H9 (cell line): ENCODE measurements at regions not wholly inside any gene's neighbourhood (a gene's known extent, or its start where the extent isn't known, plus 50 kb on each side); places are given as distances from the start of the nearest gene placed in this dataset.

Experiments used
- DNase-seq: peaks from one replicate; pipeline ENCODE4 v3.0.0-alpha.2; 2017
- H2AFZ ChIP-seq: one replicate; pipeline ENCODE4 v1.6.1; 2013; ENCODE audit warnings: mild to moderate bottlenecking, low read length, control low read depth, moderate library complexity
- H2AK5ac ChIP-seq: 2 replicates; pipeline ENCODE4 v1.6.1; 2013; ENCODE audit warnings: low read length, control low read depth, mixed read lengths; ENCODE audit not compliant: insufficient read length
- H2BK120ac ChIP-seq: one replicate; pipeline ENCODE4 v1.6.1; 2013; ENCODE audit warnings: low read depth, mild to moderate bottlenecking, low read length, control low read depth, inconsistent platforms; ENCODE audit not compliant: poor library complexity, severe bottlenecking
- H2BK12ac ChIP-seq: 2 replicates; pipeline ENCODE4 v1.6.1; 2013; ENCODE audit warnings: low read length, control low read depth, mixed read lengths, low read depth; ENCODE audit not compliant: insufficient read length
- H2BK15ac ChIP-seq: 2 replicates; pipeline ENCODE4 v1.6.1; 2013; ENCODE audit warnings: low read depth, low read length, control low read depth
- H2BK20ac ChIP-seq: one replicate; pipeline ENCODE4 v1.6.1; 2013; ENCODE audit warnings: low read depth, mild to moderate bottlenecking, low read length, control low read depth, inconsistent platforms; ENCODE audit not compliant: poor library complexity, severe bottlenecking
- H2BK5ac ChIP-seq: 2 replicates; pipeline ENCODE4 v1.6.1; 2013; ENCODE audit warnings: low read length, control low read depth, mixed read lengths; ENCODE audit not compliant: insufficient read length
- H3K14ac ChIP-seq: 2 replicates; pipeline ENCODE4 v1.6.1; 2013; ENCODE audit warnings: low read length, control low read depth; ENCODE audit not compliant: insufficient read depth
- H3K18ac ChIP-seq: 2 replicates; pipeline ENCODE4 v1.6.1; 2013; ENCODE audit warnings: low read depth, mild to moderate bottlenecking, mixed read lengths, low read length, control low read depth; ENCODE audit not compliant: insufficient read length
- H3K23ac ChIP-seq: 2 replicates; pipeline ENCODE4 v1.6.1; 2013; ENCODE audit warnings: low read length, control low read depth, mixed read lengths, low read depth; ENCODE audit not compliant: insufficient read length
- H3K23me2 ChIP-seq: 2 replicates; pipeline ENCODE4 v1.6.1; 2013; ENCODE audit warnings: low read depth, mild to moderate bottlenecking, mixed read lengths, low read length, control low read depth; ENCODE audit not compliant: insufficient read length, poor library complexity, severe bottlenecking
- H3K27ac ChIP-seq: 2 replicates; pipeline ENCODE4 v1.5.1; 2013; ENCODE audit warnings: low read length, control low read depth, mixed read lengths, low read depth; ENCODE audit not compliant: insufficient read length
- H3K27me3 ChIP-seq: 2 replicates; pipeline ENCODE4 v1.6.1; 2013; ENCODE audit warnings: low read length, control low read depth, inconsistent platforms; ENCODE audit not compliant: insufficient read depth
- H3K4ac ChIP-seq: 2 replicates; pipeline ENCODE4 v1.6.1; 2013; ENCODE audit warnings: low read depth, mild to moderate bottlenecking, control low read depth, inconsistent platforms, low read length, moderate library complexity
- H3K4me1 ChIP-seq: 2 replicates; pipeline ENCODE4 v1.6.1; 2013; ENCODE audit warnings: low read length, control low read depth, inconsistent platforms; ENCODE audit not compliant: insufficient read depth
- H3K4me2 ChIP-seq: 2 replicates; pipeline ENCODE4 v1.6.1; 2013; ENCODE audit warnings: low read length, control low read depth, mixed read lengths; ENCODE audit not compliant: insufficient read length, insufficient read depth
- H3K56ac ChIP-seq: 2 replicates; pipeline ENCODE4 v1.6.1; 2013; ENCODE audit warnings: low read depth, mild to moderate bottlenecking, mixed read lengths, low read length, control low read depth; ENCODE audit not compliant: insufficient read length
- H3K79me1 ChIP-seq: 2 replicates; pipeline ENCODE4 v1.6.1; 2013; ENCODE audit warnings: low read depth, mild to moderate bottlenecking, moderate library complexity, low read length, control low read depth, inconsistent platforms; ENCODE audit not compliant: insufficient read depth, poor library complexity, severe bottlenecking
- H3K79me2 ChIP-seq: 2 replicates; pipeline ENCODE4 v1.6.1; 2013; ENCODE audit warnings: low read length, control low read depth, inconsistent platforms; ENCODE audit not compliant: insufficient read depth
- H3K9ac ChIP-seq: 2 replicates; pipeline ENCODE4 v1.6.1; 2013; ENCODE audit warnings: low read length, control low read depth, mixed read lengths; ENCODE audit not compliant: insufficient read length; ENCODE audit errors: extremely low read depth
- H3K9me3 ChIP-seq: one replicate; pipeline ENCODE4 v1.6.1; 2013; ENCODE audit warnings: low read depth, low read length, inconsistent platforms; ENCODE audit not compliant: control insufficient read depth
- H3T11ph ChIP-seq: one replicate; pipeline ENCODE4 v1.6.1; 2013; ENCODE audit warnings: mild to moderate bottlenecking, low read length, control low read depth, inconsistent platforms
- H4K20me1 ChIP-seq: one replicate; pipeline ENCODE4 v1.6.1; 2013; ENCODE audit not compliant: control insufficient read depth, insufficient read length, insufficient read depth
- H4K5ac ChIP-seq: 2 replicates; pipeline ENCODE4 v1.6.1; 2013; ENCODE audit warnings: low read depth, mild to moderate bottlenecking, mixed read lengths, low read length, control low read depth; ENCODE audit not compliant: insufficient read length
- H4K8ac ChIP-seq: replicated peaks from 2 replicates; pipeline ENCODE4 v1.6.1; 2013; ENCODE audit warnings: low read length, control low read depth, mixed read lengths, low read depth; ENCODE audit not compliant: insufficient read length
- H4K91ac ChIP-seq: 2 replicates; pipeline ENCODE4 v1.6.1; 2013; ENCODE audit warnings: low read depth, mild to moderate bottlenecking, moderate library complexity, mixed read lengths, low read length, control low read depth; ENCODE audit not compliant: insufficient read length
- H3K27ac Mint-ChIP-seq, 3 experiments: 2 replicates in 2 of 3; 3 replicates in 1 of 3; pipeline ENCODE4 v1.8.0; 2020 to 2021; ENCODE audit warnings: mixed read lengths in 3 of 3, mild to moderate bottlenecking in 1 of 3, moderate library complexity in 1 of 3
- H3K27me3 Mint-ChIP-seq: 2 replicates; pipeline ENCODE4 v1.8.0; 2021; ENCODE audit warnings: low read depth, mild to moderate bottlenecking, moderate library complexity, mixed read lengths
- H3K36me3 Mint-ChIP-seq, 3 experiments: 2 replicates in 2 of 3; 3 replicates in 1 of 3; pipeline ENCODE4 v1.8.0; 2020 to 2021; ENCODE audit warnings: low read depth in 3 of 3, mixed read lengths in 3 of 3; ENCODE audit not compliant: insufficient read depth in 1 of 3
- H3K4me1 Mint-ChIP-seq, 2 experiments: 2 replicates each; pipeline ENCODE4 v1.8.0; 2020; ENCODE audit warnings: mixed read lengths in 2 of 2
- H3K4me3 Mint-ChIP-seq, 2 experiments: 2 replicates in 1 of 2; 3 replicates in 1 of 2; pipeline ENCODE4 v1.8.0; 2020 to 2021; ENCODE audit warnings: mild to moderate bottlenecking in 2 of 2, mixed read lengths in 2 of 2, moderate library complexity in 1 of 2
- H3K9me3 Mint-ChIP-seq, 2 experiments: 2 replicates in 1 of 2; 3 replicates in 1 of 2; pipeline ENCODE4 v1.8.0; 2020; ENCODE audit warnings: mild to moderate bottlenecking in 2 of 2, mixed read lengths in 2 of 2, moderate library complexity in 1 of 2
- CTCF ChIP-seq: fragments of 200-600 bp; sonication (generic); conservative IDR thresholded peaks from 3 replicates; pipeline ENCODE4 v1.8.0; 2021; ENCODE audit warnings: antibody characterized with exemption, mild to moderate bottlenecking
- WGBS: extraction: QIAGEN DNeasy Blood & Tissue Kit; methylation state at CpG from one replicate; pipeline ENCODE4 v1.1.7; 2013; ENCODE audit warnings: missing lambda C conversion rate, low lambda C conversion rate, mixed read lengths; ENCODE audit not compliant: insufficient read length; ENCODE audit errors: extremely low coverage; 5-methylcytosine and 5-hydroxymethylcytosine counted together

GRCh38 chr4:176885224-176885623, 92.5 kb upstream of the VEGFC start:
- Mint-ChIP-seq H3K4me1 (peaks cover 0 to 5% of the 10 kb centered on the region in 2 experiments; a peak in 2 of 4 replicates), H3K27me3 (no peaks in the 10 kb centered on the region), H3K36me3 (peaks cover 0 to 2% (median 0%) of the 10 kb centered on the region in 3 experiments; a peak in 2 of 7 replicates), H3K4me3 (no peak overlapping the region), H3K27ac (no peak overlapping the region), H3K9me3 (peaks cover 0 to 1% of the 10 kb centered on the region in 2 experiments; a peak in 2 of 5 replicates)
- H3K14ac ChIP-seq: no peak overlapping the region
- H3K79me2 ChIP-seq: no peaks in the 10 kb centered on the region
- no peak for TF ChIP-seq CTCF
- no peak overlapping the region for H2BK12ac ChIP-seq
- no peak overlapping the region for H2BK15ac ChIP-seq
- H3T11ph ChIP-seq: no peak overlapping the region
- H3K27me3 ChIP-seq: no peaks in the 10 kb centered on the region
- H2AFZ ChIP-seq: no peak overlapping the region
- no peak overlapping the region for H4K5ac ChIP-seq
- H2BK5ac ChIP-seq: no peak overlapping the region
- H4K91ac ChIP-seq: no peak overlapping the region
- no peak overlapping the region for H3K27ac ChIP-seq
- WGBS: no CpG with 5 or more reads among the region's 2 CpGs
- H3K4me2 ChIP-seq: no peak overlapping the region
- no peak overlapping the region for H2BK20ac ChIP-seq
- no peaks in the 10 kb centered on the region for H3K23me2 ChIP-seq
- H4K8ac ChIP-seq: no peak overlapping the region
- H4K20me1 ChIP-seq: no peaks in the 10 kb centered on the region
- H3K9ac ChIP-seq: no peak overlapping the region
- H3K79me1 ChIP-seq: no peaks in the 10 kb centered on the region
- no peaks in the 10 kb centered on the region for H3K4me1 ChIP-seq
- H3K18ac ChIP-seq: no peak overlapping the region
- DNase-seq: no peak
- H3K9me3 ChIP-seq: no peaks in the 10 kb centered on the region
- H3K4ac ChIP-seq: no peak overlapping the region
- no peak overlapping the region for H2BK120ac ChIP-seq
- no peak overlapping the region for H3K23ac ChIP-seq
- no peak overlapping the region for H3K56ac ChIP-seq
- no peak overlapping the region for H2AK5ac ChIP-seq
